MG63 (cell line): ENCODE measurements at regions not wholly inside any gene's neighbourhood (a gene's known extent, or its start where the extent isn't known, plus 50 kb on each side); places are given as distances from the start of the nearest gene placed in this dataset.

ENCODE experiments used
- DNase-seq: peaks from one replicate; pipeline ENCODE4 v3.0.0-alpha.2; 2020
- H3K27me3 ChIP-seq: fragments of 250-450 bp; sonication (Bioruptor Pico); 2 replicates; pipeline ENCODE4 v1.5.1; 2020; ENCODE audit warnings: mild to moderate bottlenecking, moderate library complexity
- H3K36me3 ChIP-seq: fragments of 250-450 bp; sonication (Bioruptor Pico); 2 replicates; pipeline ENCODE4 v1.5.1; 2020; ENCODE audit warnings: mild to moderate bottlenecking, moderate library complexity
- H3K4me3 ChIP-seq: fragments of 250-450 bp; sonication (Bioruptor Pico); 2 replicates; pipeline ENCODE4 v1.5.1; 2020; ENCODE audit warnings: mild to moderate bottlenecking, moderate library complexity
- H3K9me3 ChIP-seq: fragments of 250-450 bp; sonication (Bioruptor Pico); 2 replicates; pipeline ENCODE4 v1.5.1; 2020; ENCODE audit warnings: mild to moderate bottlenecking, moderate library complexity

DNA sequence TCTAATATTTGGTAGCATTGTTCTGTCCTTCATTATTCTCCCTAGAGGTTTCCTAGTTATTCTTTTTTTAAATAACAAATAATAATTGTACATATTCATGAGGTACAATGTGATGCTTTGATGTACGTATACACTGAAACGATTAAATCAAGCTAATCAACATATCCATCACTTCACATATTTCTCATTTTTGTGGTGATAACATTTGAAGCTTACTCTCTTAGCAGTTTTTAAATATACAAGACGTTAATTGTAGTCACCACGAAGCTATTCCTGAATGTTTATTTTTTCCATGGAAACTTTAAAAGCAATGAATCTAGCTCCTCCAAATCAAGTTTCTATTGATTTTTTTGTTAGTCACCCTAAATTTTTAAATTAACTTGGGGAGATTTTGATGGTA lies 81.1 kb upstream of the PRNP start:
- Histone ChIP-seq H3K9me3 (no peaks in the 10 kb centered on the region), H3K4me3 (no peak overlapping the region), H3K36me3 (no peaks in the 10 kb centered on the region), H3K27me3 (no peaks in the 10 kb centered on the region)
- DNase-seq = no peak

- Histone ChIP-seq H3K9me3 (no peaks in the 10 kb centered on the region), H3K4me3 (no peak overlapping the region), H3K27me3 (no peaks in the 10 kb centered on the region), H3K36me3 (no peaks in the 10 kb centered on the region)
- no peak for DNase-seq
Measured at GRCh38 chr20:4604580-4604979, 81.7 kb upstream of the PRNP start.

DNA sequence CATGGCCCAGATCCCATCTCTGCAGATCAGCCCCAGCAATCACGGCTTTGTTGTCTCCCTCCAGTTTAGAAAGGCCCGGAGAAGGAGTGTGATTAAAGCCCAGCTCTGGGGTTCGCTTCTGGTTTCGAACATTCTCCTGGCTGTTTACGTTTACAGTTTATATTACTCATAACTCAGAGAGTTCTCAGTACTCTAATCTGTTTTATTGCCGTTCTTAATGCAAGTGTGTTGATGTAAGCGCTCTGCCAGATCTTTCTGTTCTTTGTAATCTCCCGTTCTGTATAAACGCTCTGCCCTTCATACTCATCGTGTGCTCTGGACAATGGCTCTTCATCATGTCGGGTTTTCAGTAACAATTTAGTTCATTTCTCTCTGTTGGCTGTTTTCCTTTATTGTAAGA lies 82.5 kb upstream of the PRNP start:
- no peaks in the 10 kb centered on the region for H3K36me3 ChIP-seq
- H3K9me3 ChIP-seq = no peaks in the 10 kb centered on the region
- no peak overlapping the region for H3K4me3 ChIP-seq
- no peaks in the 10 kb centered on the region for H3K27me3 ChIP-seq
- DNase-seq = peak; percentile 33

- Histone ChIP-seq H3K4me3 (no peak overlapping the region), H3K9me3 (no peaks in the 10 kb centered on the region), H3K36me3 (no peaks in the 10 kb centered on the region), H3K27me3 (no peaks in the 10 kb centered on the region)
- peak; percentile 61 for DNase-seq
Measured at GRCh38 chr20:4602297-4602631, 84.0 kb upstream of the PRNP start.

DNA sequence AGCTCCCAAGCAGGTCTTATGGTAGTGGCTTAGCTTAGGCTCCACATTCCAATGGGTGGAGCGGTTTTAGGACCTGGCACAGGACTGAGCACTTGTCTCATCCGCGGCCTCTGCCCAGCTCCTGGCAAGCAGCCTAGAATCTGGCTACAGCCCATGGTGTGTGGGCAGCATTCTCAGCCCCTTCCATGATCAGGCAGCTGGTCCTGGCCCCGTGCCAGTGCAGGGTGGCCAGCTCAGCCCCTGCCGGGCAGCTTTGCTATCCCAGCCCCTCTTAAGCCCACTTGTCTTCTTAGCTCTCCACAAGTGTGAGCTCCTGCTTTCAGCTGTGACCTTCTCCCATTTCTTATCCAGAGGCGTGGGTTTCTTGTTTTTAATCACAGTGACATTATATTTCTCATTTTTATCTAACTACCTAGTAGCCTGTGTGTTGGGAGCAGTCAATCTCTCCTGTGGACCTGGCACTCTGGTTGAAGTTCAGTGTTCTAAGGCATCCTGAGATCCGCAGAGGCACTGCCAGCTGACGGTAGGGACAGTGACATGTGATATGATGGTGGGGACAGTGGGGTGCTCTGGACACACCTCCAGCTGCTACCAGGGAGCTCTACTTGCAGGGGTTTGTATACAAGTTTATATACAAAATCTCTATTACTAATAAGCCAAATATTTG lies 84.5 kb upstream of the PRNP start:
- H3K4me3 ChIP-seq = no peak overlapping the region
- H3K9me3 ChIP-seq = no peaks in the 10 kb centered on the region
- DNase-seq = peak; percentile 95
- H3K27me3 ChIP-seq = no peaks in the 10 kb centered on the region
- H3K36me3 ChIP-seq = no peaks in the 10 kb centered on the region

DNA sequence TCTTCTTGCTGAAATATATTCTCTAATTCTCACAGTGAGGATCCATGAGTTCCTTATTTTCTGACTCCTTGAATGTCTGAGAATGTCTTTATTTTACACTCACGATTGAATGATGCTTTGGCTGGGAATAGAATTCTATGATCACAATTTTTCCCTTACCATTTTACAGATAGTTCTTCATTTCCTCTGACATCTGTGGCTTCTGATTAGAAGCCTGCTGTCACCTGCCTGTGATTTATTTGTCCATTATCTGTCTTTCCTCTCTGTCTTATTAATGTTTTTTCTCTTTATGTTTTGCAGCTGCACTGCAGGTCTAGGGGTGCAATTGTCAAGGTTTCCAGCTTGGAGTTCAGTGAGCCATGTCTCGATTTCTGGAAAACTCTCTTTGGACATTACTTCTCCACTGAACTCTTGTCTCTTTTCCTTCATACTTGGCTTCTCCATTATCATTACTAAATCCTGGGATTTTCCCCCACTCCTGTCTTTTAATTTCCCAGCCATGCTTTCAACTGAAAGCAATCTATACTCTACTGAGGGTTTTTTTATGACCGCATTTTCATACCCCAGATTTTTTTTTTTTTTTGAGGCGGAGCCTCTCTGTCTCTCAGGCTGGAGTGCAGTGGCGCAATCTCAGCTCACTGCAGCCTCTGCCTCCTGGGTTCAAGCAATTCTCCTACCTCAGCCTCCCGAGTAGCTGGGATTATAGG lies 85.8 kb upstream of the PRNP start:
- Histone ChIP-seq H3K27me3 (no peaks in the 10 kb centered on the region), H3K36me3 (no peaks in the 10 kb centered on the region), H3K4me3 (no peak overlapping the region), H3K9me3 (no peaks in the 10 kb centered on the region)
- DNase-seq = no peak

GRCh38 chr20:4597215-4597614 lies 89.0 kb upstream of the PRNP start:
- no peak for DNase-seq
- Histone ChIP-seq H3K9me3 (no peaks in the 10 kb centered on the region), H3K4me3 (no peak overlapping the region), H3K36me3 (no peaks in the 10 kb centered on the region), H3K27me3 (no peaks in the 10 kb centered on the region)

- no peaks in the 10 kb centered on the region for H3K27me3 ChIP-seq
- no peak for DNase-seq
- H3K4me3 ChIP-seq = no peak overlapping the region
- H3K9me3 ChIP-seq = no peaks in the 10 kb centered on the region
- H3K36me3 ChIP-seq = no peaks in the 10 kb centered on the region
Measured at GRCh38 chr20:4593149-4593525, 93.1 kb upstream of the PRNP start.

DNA sequence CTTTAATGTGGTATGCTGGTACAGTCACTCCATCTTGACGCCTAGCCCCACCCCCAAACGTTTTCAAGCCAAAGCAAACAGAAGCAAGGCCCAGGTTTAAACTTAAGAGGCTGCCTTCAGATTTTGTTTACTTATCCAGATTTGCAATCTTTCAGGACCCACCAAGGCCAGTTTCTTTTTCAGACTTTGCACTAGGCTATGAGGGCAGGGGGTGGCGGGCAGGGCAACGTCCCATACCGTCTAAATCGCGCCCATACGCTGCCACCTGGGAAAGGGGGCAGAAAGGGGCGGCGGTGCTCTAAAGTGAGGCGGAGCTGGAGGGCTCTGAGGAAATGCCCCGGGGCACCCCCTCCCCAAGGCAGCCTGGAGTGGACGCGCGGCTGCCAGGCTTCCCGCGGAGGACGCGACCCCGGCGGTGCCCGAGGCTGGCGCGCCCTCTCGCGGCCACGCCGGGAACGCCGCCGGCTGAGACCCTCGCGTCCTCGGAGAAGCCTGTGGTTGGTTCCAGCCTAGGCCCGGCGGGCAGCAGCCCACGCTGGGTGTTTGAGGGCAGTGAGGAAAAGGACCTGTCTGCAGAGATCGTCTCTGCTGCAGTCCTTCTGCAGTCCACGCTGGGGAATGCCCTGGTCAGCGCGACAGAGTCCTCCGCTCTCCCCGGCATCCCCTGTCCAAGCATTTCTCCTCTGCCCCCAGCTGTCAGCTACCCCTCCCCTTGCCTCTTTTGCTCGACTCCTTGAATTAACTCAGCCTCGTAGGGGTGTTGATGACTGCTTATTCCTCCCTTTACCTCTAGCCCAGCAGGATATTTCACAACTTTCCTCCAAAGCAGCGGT lies 93.7 kb upstream of the PRNP start:
- DNase-seq = peak; percentile 17
- no peaks in the 10 kb centered on the region for H3K27me3 ChIP-seq
- no peaks in the 10 kb centered on the region for H3K9me3 ChIP-seq
- H3K4me3 ChIP-seq = no peak overlapping the region
- H3K36me3 ChIP-seq = no peaks in the 10 kb centered on the region

DNA sequence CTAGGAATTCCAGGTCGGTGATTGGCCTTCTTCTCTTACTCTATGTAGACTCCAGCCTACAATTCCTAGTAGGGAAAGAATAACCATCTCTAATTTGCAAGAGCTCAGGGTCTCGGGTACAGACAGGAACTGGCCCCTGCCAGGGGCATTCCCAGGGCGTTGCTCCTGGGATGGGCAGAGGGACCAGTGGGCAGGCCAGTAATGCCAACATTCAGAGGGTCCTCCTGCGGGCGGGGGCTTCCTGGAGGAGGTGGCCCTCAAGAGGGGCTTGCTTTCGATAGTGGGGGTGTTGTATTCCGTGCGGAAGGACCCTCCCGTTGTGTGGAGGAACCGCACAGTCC lies 94.3 kb upstream of the PRNP start:
- H3K36me3 ChIP-seq = no peaks in the 10 kb centered on the region
- H3K27me3 ChIP-seq = no peaks in the 10 kb centered on the region
- H3K9me3 ChIP-seq = no peaks in the 10 kb centered on the region
- DNase-seq = no peak
- no peak overlapping the region for H3K4me3 ChIP-seq

DNA sequence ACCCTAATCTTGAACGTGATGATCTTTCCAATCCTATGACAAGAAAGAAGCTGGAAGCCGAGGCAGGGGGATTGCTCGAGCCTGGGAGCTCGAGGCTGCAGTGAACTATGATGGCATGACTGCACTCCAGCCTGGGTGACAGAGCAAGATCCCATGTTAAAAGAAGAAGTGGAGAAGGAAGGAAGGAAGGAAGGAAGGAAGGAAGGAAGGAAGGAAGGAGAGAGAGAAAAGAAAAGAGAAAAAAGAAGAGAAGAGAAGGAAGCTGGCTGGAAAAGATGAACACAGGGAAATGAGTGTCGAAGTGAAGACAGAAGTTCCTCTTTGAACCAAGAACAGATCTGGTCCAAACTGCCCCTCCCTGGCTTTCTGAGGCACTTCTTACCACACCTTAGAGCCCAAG lies 100.5 kb upstream of the PRNP start:
- no peaks in the 10 kb centered on the region for H3K9me3 ChIP-seq
- no peak overlapping the region for H3K4me3 ChIP-seq
- DNase-seq = no peak
- no peaks in the 10 kb centered on the region for H3K36me3 ChIP-seq
- H3K27me3 ChIP-seq = no peaks in the 10 kb centered on the region

GRCh38 chr20:4585104-4585753 lies 101.0 kb upstream of the PRNP start:
- Histone ChIP-seq H3K4me3 (no peak overlapping the region), H3K27me3 (no peaks in the 10 kb centered on the region), H3K9me3 (no peaks in the 10 kb centered on the region), H3K36me3 (no peaks in the 10 kb centered on the region)
- DNase-seq = no peak

DNA sequence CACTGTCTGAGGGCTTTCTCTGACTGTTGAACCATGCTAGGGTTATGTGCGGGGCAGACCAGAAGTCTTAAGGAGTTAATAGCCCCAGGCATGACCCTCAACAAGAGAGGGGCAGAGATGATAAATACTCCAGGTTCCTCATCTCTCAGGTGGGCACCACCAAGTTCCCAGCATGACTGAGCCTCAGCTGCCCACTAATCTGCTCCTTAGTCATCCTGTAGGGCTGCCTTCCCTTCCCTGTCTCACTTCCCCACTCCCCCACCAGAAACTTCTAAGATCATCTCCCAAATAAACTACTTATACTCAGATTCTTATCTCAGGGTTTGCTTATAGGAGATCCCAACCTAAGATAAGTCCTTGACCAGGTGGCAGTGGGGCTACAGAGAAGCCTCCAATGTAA lies 101.7 kb upstream of the PRNP start:
- Histone ChIP-seq H3K27me3 (no peaks in the 10 kb centered on the region), H3K36me3 (no peaks in the 10 kb centered on the region), H3K4me3 (no peak overlapping the region), H3K9me3 (no peaks in the 10 kb centered on the region)
- no peak for DNase-seq

GRCh38 chr20:4581838-4582237 lies 104.4 kb upstream of the PRNP start:
- Histone ChIP-seq H3K9me3 (no peaks in the 10 kb centered on the region), H3K36me3 (no peaks in the 10 kb centered on the region), H3K4me3 (no peak overlapping the region), H3K27me3 (0 out of 2 replicates have a peak, but pooled peaks cover 2% of the 10 kb centered on the region)
- DNase-seq = no peak

DNA sequence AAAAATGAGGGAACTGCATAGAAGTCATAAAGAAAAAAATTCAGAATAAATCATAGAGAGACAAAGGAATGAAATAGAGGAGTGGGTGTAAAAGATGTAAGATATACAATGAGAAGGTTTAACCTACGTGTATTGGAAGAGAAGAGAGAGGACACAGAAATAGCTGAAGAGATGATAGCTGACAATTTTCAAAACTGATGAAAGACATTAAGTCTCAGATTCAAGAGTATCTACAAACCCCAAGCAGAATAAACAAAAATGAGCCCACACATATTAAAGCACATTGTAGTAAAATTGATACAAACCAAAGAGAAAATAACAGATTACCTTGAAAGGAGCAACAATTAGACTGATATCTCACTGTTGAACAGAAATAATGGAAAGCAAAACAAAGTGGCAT lies 107.9 kb upstream of the PRNP start:
- Histone ChIP-seq H3K4me3 (no peak overlapping the region), H3K9me3 (no peaks in the 10 kb centered on the region), H3K27me3 (0 out of 2 replicates have a peak, but pooled peaks cover 2% of the 10 kb centered on the region), H3K36me3 (no peaks in the 10 kb centered on the region)
- no peak for DNase-seq

GRCh38 chr20:4574356-4574690 lies 111.9 kb upstream of the PRNP start:
- DNase-seq = no peak
- Histone ChIP-seq H3K27me3 (0 out of 2 replicates have a peak, but pooled peaks cover 2% of the 10 kb centered on the region), H3K4me3 (no peak overlapping the region), H3K9me3 (no peaks in the 10 kb centered on the region), H3K36me3 (no peaks in the 10 kb centered on the region)

GRCh38 chr20:4573564-4574355 lies 112.5 kb upstream of the PRNP start:
- Histone ChIP-seq H3K9me3 (no peaks in the 10 kb centered on the region), H3K4me3 (no peak overlapping the region)

More at GRCh38 chr20:4573564-4574355, 112.5 kb upstream of the PRNP start:
- peak; percentile 67 for DNase-seq
- 0 out of 2 replicates have a peak, but pooled peaks cover 2% of the 10 kb centered on the region for H3K27me3 ChIP-seq
- H3K36me3 ChIP-seq = no peaks in the 10 kb centered on the region
